HEK293 (cell line): ENCODE measurements at regions not wholly inside any gene's neighbourhood (a gene's known extent, or its start where the extent isn't known, plus 50 kb on each side); places are given as distances from the start of the nearest gene placed in this dataset.

Source experiments
- CTCF ChIA-PET: fragments of 350-600 bp; formaldehyde crosslinking; extraction: SDS; loops from one replicate; lab custom pipeline; 2021; ENCODE audit warnings: antibody characterized with exemption; lab: Yijun Ruan, JAX
- POLR2A ChIA-PET: fragments of 300-600 bp; formaldehyde crosslinking; extraction: SDS; loops from one replicate; lab custom pipeline; 2020; ENCODE audit warnings: antibody characterized with exemption, inconsistent platforms; lab: Yijun Ruan, JAX
- H3K27ac ChIP-seq: fragments of 200-500 bp; sonication (Bioruptor generic); 2 replicates; pipeline ENCODE4 v1.5.1; 2014; ENCODE audit warnings: low read depth, low read length, control low read depth, inconsistent platforms; ENCODE audit errors: extremely low read depth
- H3K36me3 ChIP-seq, 2 experiments: fragments of 200-500 bp in 1 of 2; sonication (Bioruptor generic) in 1 of 2; 1 replicate in 1 of 2; 2 replicates in 1 of 2; pipeline ENCODE4 v1.5.1; 2014 to 2017; ENCODE audit warnings: inconsistent platforms in 2 of 2, low read length in 2 of 2; ENCODE audit not compliant: control insufficient read depth in 2 of 2, insufficient read depth in 1 of 2
- H3K4me1 ChIP-seq: fragments of 200-500 bp; sonication (Bioruptor generic); 2 replicates; pipeline ENCODE4 v1.5.1; 2014; ENCODE audit warnings: mild to moderate bottlenecking, low read length, inconsistent platforms; ENCODE audit not compliant: control insufficient read depth, insufficient read depth
- H3K4me3 ChIP-seq: 2 replicates; pipeline ENCODE4 v1.5.1; 2011; ENCODE audit warnings: low read depth, mild to moderate bottlenecking, control low read depth, low read length, moderate library complexity
- H3K9me3 ChIP-seq: fragments of 200-500 bp; sonication (Bioruptor generic); 2 replicates; pipeline ENCODE4 v1.5.1; 2014; ENCODE audit warnings: low read depth, low read length, inconsistent platforms; ENCODE audit not compliant: control insufficient read depth, insufficient read depth
- SP3 ChIP-seq: fragments of 450-650 bp; formaldehyde crosslinking; IDR thresholded peaks from 2 replicates; pipeline ENCODE4 v1.5.1; 2016; ENCODE audit warnings: missing biosample characterization, missing genetic modification characterization
- YY1 ChIP-seq: fragments of 450-650 bp; formaldehyde crosslinking; IDR thresholded peaks from 2 replicates; pipeline ENCODE4 v1.5.1; 2018; ENCODE audit warnings: missing biosample characterization, missing genetic modification characterization
- ZBTB17 ChIP-seq: fragments of 450-650 bp; formaldehyde crosslinking; IDR thresholded peaks from 2 replicates; pipeline ENCODE4 v1.5.1; 2016; ENCODE audit warnings: missing biosample characterization, missing genetic modification characterization
- ZBTB20 ChIP-seq: fragments of 450-650 bp; formaldehyde crosslinking; IDR thresholded peaks from 2 replicates; pipeline ENCODE4 v1.5.1; 2016; ENCODE audit warnings: missing biosample characterization, missing genetic modification characterization
- ZBTB26 ChIP-seq: fragments of 450-650 bp; formaldehyde crosslinking; optimal IDR thresholded peaks from 2 replicates; pipeline ENCODE3; 2016; ENCODE audit warnings: missing biosample characterization, mild to moderate bottlenecking, missing genetic modification characterization
- ZNF350 ChIP-seq: fragments of 450-650 bp; formaldehyde crosslinking; IDR thresholded peaks from 2 replicates; pipeline ENCODE4 v1.5.0; 2017; ENCODE audit warnings: missing biosample characterization, mild to moderate bottlenecking, missing genetic modification characterization
- ZNF398 ChIP-seq: fragments of 450-650 bp; formaldehyde crosslinking; IDR thresholded peaks from 2 replicates; pipeline ENCODE4 v1.5.1; 2017; ENCODE audit warnings: missing biosample characterization, missing genetic modification characterization
- ZNF529 ChIP-seq: fragments of 450-650 bp; formaldehyde crosslinking; IDR thresholded peaks from 2 replicates; pipeline ENCODE4 v1.5.1; 2017; ENCODE audit warnings: missing genetic modification characterization, missing biosample characterization; ENCODE audit not compliant: insufficient replicate concordance
- ZNF558 ChIP-seq: fragments of 450-650 bp; formaldehyde crosslinking; IDR thresholded peaks from 2 replicates; pipeline ENCODE4 v1.5.1; 2016; ENCODE audit warnings: missing biosample characterization, missing genetic modification characterization
- ZNF624 ChIP-seq: fragments of 450-650 bp; formaldehyde crosslinking; IDR thresholded peaks from 2 replicates; pipeline ENCODE4 v1.5.1; 2017; ENCODE audit warnings: missing biosample characterization, missing genetic modification characterization
- ZNF677 ChIP-seq: fragments of 450-650 bp; IDR thresholded peaks from 2 replicates; pipeline ENCODE4 v1.5.0; 2018; ENCODE audit warnings: missing biosample characterization, mild to moderate bottlenecking, missing genetic modification characterization, moderate library complexity
- ZNF791 ChIP-seq: fragments of 450-650 bp; formaldehyde crosslinking; IDR thresholded peaks from 2 replicates; pipeline ENCODE4 v1.5.1; 2016; ENCODE audit warnings: missing biosample characterization, missing genetic modification characterization
- ZNF843 ChIP-seq: fragments of 450-650 bp; formaldehyde crosslinking; IDR thresholded peaks from 2 replicates; pipeline ENCODE4 v1.5.1; 2016; ENCODE audit warnings: missing biosample characterization, missing genetic modification characterization
- ZSCAN16 ChIP-seq: fragments of 450-650 bp; formaldehyde crosslinking; IDR thresholded peaks from 2 replicates; pipeline ENCODE4 v1.5.1; 2016; ENCODE audit warnings: missing biosample characterization, missing genetic modification characterization
- TF ChIP-seq, protein P1 (sequence below): fragments of 450-650 bp; formaldehyde crosslinking; IDR thresholded peaks from 2 replicates; pipeline ENCODE4 v1.5.1; 2016; ENCODE audit warnings: missing biosample characterization, missing genetic modification characterization
- TF ChIP-seq, protein P2 (sequence below): fragments of 450-650 bp; formaldehyde crosslinking; IDR thresholded peaks from 2 replicates; pipeline ENCODE4 v1.5.1; 2016; ENCODE audit warnings: missing biosample characterization, missing genetic modification characterization
- TF ChIP-seq, protein P3 (sequence below): fragments of 450-650 bp; formaldehyde crosslinking; IDR thresholded peaks from 2 replicates; pipeline ENCODE4 v1.5.1; 2016; ENCODE audit warnings: missing biosample characterization, missing genetic modification characterization
- TF ChIP-seq, protein P4 (sequence below): fragments of 450-650 bp; formaldehyde crosslinking; IDR thresholded peaks from 2 replicates; pipeline ENCODE4 v1.5.1; 2016; ENCODE audit warnings: missing biosample characterization, missing genetic modification characterization, low read depth
- TF ChIP-seq, protein P5 (sequence below): fragments of 450-650 bp; formaldehyde crosslinking; IDR thresholded peaks from 2 replicates; pipeline ENCODE4 v1.5.1; 2016; ENCODE audit warnings: missing biosample characterization, missing genetic modification characterization

- TF ChIP-seq, protein P1, sequence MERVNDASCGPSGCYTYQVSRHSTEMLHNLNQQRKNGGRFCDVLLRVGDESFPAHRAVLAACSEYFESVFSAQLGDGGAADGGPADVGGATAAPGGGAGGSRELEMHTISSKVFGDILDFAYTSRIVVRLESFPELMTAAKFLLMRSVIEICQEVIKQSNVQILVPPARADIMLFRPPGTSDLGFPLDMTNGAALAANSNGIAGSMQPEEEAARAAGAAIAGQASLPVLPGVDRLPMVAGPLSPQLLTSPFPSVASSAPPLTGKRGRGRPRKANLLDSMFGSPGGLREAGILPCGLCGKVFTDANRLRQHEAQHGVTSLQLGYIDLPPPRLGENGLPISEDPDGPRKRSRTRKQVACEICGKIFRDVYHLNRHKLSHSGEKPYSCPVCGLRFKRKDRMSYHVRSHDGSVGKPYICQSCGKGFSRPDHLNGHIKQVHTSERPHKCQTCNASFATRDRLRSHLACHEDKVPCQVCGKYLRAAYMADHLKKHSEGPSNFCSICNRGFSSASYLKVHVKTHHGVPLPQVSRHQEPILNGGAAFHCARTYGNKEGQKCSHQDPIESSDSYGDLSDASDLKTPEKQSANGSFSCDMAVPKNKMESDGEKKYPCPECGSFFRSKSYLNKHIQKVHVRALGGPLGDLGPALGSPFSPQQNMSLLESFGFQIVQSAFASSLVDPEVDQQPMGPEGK: no peak
- no peak for TF ChIP-seq ZBTB17
- TF ChIP-seq ZSCAN16 (tag by site-specific recombination): no peak
- no peak for TF ChIP-seq ZNF791 (tag by site-specific recombination)
- TF ChIP-seq, protein P2, sequence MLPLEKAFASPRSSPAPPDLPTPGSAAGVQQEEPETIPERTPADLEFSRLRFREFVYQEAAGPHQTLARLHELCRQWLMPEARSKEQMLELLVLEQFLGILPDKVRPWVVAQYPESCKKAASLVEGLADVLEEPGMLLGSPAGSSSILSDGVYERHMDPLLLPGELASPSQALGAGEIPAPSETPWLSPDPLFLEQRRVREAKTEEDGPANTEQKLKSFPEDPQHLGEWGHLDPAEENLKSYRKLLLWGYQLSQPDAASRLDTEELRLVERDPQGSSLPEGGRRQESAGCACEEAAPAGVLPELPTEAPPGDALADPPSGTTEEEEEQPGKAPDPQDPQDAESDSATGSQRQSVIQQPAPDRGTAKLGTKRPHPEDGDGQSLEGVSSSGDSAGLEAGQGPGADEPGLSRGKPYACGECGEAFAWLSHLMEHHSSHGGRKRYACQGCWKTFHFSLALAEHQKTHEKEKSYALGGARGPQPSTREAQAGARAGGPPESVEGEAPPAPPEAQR (tag by site-specific recombination): no peak
- TF ChIP-seq, protein P3, sequence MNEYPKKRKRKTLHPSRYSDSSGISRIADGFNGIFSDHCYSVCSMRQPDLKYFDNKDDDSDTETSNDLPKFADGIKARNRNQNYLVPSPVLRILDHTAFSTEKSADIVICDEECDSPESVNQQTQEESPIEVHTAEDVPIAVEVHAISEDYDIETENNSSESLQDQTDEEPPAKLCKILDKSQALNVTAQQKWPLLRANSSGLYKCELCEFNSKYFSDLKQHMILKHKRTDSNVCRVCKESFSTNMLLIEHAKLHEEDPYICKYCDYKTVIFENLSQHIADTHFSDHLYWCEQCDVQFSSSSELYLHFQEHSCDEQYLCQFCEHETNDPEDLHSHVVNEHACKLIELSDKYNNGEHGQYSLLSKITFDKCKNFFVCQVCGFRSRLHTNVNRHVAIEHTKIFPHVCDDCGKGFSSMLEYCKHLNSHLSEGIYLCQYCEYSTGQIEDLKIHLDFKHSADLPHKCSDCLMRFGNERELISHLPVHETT (tag by site-specific recombination): no peak
- TF ChIP-seq, protein P4, sequence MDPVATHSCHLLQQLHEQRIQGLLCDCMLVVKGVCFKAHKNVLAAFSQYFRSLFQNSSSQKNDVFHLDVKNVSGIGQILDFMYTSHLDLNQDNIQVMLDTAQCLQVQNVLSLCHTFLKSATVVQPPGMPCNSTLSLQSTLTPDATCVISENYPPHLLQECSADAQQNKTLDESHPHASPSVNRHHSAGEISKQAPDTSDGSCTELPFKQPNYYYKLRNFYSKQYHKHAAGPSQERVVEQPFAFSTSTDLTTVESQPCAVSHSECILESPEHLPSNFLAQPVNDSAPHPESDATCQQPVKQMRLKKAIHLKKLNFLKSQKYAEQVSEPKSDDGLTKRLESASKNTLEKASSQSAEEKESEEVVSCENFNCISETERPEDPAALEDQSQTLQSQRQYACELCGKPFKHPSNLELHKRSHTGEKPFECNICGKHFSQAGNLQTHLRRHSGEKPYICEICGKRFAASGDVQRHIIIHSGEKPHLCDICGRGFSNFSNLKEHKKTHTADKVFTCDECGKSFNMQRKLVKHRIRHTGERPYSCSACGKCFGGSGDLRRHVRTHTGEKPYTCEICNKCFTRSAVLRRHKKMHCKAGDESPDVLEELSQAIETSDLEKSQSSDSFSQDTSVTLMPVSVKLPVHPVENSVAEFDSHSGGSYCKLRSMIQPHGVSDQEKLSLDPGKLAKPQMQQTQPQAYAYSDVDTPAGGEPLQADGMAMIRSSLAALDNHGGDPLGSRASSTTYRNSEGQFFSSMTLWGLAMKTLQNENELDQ: no peak
- no peak for TF ChIP-seq ZBTB20
- no peak for TF ChIP-seq ZNF350 (tag by site-specific recombination)
- TF ChIP-seq ZNF843 (tag by site-specific recombination): no peak
- no peak for TF ChIP-seq ZNF677 (tag by site-specific recombination)
- TF ChIP-seq ZNF624 (tag by site-specific recombination): no peak
- no peak for TF ChIP-seq YY1 (tag by site-specific recombination)
- TF ChIP-seq, protein P5, sequence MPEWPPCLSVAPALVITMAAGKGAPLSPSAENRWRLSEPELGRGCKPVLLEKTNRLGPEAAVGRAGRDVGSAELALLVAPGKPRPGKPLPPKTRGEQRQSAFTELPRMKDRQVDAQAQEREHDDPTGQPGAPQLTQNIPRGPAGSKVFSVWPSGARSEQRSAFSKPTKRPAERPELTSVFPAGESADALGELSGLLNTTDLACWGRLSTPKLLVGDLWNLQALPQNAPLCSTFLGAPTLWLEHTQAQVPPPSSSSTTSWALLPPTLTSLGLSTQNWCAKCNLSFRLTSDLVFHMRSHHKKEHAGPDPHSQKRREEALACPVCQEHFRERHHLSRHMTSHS: no peak
- TF ChIP-seq ZNF529 (tag by site-specific recombination): no peak
- no peak for TF ChIP-seq SP3 (tag by site-specific recombination)
- TF ChIP-seq ZBTB26 (tag by site-specific recombination): no peak
- TF ChIP-seq ZNF558 (tag by site-specific recombination): no peak
- TF ChIP-seq ZNF398: no peak
- CTCF ChIA-PET: no interaction called here
- no peak overlapping the region for H3K27ac ChIP-seq
- no peaks in the 10 kb centered on the region for H3K9me3 ChIP-seq
- H3K4me1 ChIP-seq: no peaks in the 10 kb centered on the region
- no peak overlapping the region for H3K4me3 ChIP-seq
- no peaks in the 10 kb centered on the region for H3K36me3 ChIP-seq
- POLR2A ChIA-PET: no interaction called here
Measured at GRCh38 chr4:155268821-155269220, 60.4 kb downstream of the NPY2R start.
